ENCODE measurements at regions not wholly inside any gene's neighbourhood (a gene's known extent, or its start where the extent isn't known, plus 50 kb on each side); places are given as distances from the start of the nearest gene placed in this dataset.

DNA sequence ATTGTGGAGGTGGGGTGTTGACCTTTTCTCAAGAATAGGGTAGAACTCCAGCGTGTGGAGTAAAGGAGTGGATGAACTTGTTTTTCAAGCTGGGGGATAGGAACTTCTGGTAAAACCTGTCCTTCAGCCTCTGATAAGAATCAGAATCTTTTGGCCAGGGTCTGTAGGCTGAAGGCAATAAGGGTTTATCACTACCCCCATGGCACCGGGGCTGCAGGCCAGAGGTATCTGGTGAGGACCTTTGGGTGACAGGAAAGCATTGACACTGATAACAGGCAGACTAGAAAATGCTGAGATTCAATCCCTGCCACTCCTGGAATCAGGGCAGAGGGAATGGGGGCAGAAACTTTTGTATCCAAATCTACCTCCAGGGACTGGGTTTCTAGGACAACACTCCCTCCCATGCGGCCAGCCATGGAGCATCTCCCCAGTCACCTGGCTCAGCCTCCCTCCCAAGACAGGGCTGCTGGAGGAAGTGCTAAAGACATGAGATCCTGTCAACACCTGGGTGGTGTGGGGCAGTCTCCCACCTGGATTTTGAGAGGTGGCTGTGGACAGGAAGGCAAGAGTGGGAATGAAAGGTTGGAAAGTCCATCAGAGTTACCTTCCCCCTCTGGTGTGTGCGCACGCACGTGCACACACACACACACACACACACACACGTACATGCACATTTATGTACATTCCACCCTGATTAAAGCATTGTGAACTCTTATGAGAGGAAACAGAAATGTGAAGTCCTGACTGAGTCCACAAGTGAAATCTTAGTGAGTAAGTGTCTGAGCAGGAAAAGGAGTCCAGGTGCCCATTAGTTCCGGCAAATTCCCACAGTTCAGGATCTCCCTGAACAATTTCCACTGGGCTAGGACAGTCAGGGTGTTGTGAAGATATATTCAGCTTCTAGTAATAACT is 53.1 kb upstream of the MARCHF10 start:
- TF ChIP-seq, protein P1, sequence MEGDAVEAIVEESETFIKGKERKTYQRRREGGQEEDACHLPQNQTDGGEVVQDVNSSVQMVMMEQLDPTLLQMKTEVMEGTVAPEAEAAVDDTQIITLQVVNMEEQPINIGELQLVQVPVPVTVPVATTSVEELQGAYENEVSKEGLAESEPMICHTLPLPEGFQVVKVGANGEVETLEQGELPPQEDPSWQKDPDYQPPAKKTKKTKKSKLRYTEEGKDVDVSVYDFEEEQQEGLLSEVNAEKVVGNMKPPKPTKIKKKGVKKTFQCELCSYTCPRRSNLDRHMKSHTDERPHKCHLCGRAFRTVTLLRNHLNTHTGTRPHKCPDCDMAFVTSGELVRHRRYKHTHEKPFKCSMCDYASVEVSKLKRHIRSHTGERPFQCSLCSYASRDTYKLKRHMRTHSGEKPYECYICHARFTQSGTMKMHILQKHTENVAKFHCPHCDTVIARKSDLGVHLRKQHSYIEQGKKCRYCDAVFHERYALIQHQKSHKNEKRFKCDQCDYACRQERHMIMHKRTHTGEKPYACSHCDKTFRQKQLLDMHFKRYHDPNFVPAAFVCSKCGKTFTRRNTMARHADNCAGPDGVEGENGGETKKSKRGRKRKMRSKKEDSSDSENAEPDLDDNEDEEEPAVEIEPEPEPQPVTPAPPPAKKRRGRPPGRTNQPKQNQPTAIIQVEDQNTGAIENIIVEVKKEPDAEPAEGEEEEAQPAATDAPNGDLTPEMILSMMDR (IDR thresholded peaks at IDR 0.05) = no peak
- TF ChIP-seq EZH2 (IDR thresholded peaks at IDR 0.05; ENCODE audit: borderline replicate concordance, insufficient read depth, low read depth, low read length, poor library complexity, severe bottlenecking) = no peak
